ENCODE measurements at regions not wholly inside any gene's neighbourhood (a gene's known extent, or its start where the extent isn't known, plus 50 kb on each side); places are given as distances from the start of the nearest gene placed in this dataset.

DNA sequence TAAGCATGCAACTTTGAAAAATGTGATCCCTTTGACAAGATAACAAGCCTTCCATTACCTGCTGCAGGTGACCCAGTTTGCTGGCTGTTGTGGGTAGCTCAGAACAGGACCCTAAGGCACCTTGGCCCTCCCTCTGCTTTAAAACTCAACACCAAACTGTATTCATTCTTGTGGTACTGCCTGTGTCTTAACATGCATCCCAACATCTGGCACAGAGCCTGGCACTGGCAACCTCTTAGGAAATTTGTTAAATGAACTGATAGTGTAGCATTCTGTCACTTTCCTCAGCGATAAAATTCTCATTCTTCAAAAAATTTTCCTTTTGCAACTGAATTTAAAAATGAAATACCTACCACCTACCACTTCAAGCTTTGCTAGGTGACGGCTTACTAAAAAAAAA, 287.3 kb upstream of the ADAMTS9 start:
- peaks cover 2% of the 10 kb centered on the region for H3K9me3 Mint-ChIP-seq
- CTCF ChIA-PET = no interaction called here
- no peak for ATAC-seq

GRCh38 chr3:64974401-64974800, 286.6 kb upstream of the ADAMTS9 start:
- ChIA-PET CTCF (no interaction called here), POLR2A (no interaction called here)
- no peak overlapping the region for H3K27ac Mint-ChIP-seq
- DNase-seq = no peak
- H3K4me3 Mint-ChIP-seq = no peak overlapping the region
- no peak for ATAC-seq
- H3K36me3 Mint-ChIP-seq (ENCODE audit: low read depth) = no peaks in the 10 kb centered on the region
- H3K27me3 Mint-ChIP-seq = no peaks in the 10 kb centered on the region
- H3K4me1 Mint-ChIP-seq (ENCODE audit: low read depth) = no peaks in the 10 kb centered on the region
- H3K9me3 Mint-ChIP-seq = peaks cover 2% of the 10 kb centered on the region
- TF ChIP-seq, protein P1, sequence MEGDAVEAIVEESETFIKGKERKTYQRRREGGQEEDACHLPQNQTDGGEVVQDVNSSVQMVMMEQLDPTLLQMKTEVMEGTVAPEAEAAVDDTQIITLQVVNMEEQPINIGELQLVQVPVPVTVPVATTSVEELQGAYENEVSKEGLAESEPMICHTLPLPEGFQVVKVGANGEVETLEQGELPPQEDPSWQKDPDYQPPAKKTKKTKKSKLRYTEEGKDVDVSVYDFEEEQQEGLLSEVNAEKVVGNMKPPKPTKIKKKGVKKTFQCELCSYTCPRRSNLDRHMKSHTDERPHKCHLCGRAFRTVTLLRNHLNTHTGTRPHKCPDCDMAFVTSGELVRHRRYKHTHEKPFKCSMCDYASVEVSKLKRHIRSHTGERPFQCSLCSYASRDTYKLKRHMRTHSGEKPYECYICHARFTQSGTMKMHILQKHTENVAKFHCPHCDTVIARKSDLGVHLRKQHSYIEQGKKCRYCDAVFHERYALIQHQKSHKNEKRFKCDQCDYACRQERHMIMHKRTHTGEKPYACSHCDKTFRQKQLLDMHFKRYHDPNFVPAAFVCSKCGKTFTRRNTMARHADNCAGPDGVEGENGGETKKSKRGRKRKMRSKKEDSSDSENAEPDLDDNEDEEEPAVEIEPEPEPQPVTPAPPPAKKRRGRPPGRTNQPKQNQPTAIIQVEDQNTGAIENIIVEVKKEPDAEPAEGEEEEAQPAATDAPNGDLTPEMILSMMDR (IDR thresholded peaks at IDR 0.05) = no peak
- intact Hi-C loops (cut with micrococcal nuclease) = no loop called here

More for the DNA sequence above, 287.3 kb upstream of the ADAMTS9 start:
- Mint-ChIP-seq H3K4me3 (no peak overlapping the region), H3K27me3 (no peaks in the 10 kb centered on the region), H3K4me1 (ENCODE audit: low read depth) (no peaks in the 10 kb centered on the region), H3K27ac (no peak overlapping the region), H3K36me3 (ENCODE audit: low read depth) (no peaks in the 10 kb centered on the region)
- DNase-seq = no peak
- intact Hi-C loops (cut with micrococcal nuclease) = no loop called here
- TF ChIP-seq, protein P1 (IDR thresholded peaks at IDR 0.05) = no peak
- POLR2A ChIA-PET = no interaction called here

DNA sequence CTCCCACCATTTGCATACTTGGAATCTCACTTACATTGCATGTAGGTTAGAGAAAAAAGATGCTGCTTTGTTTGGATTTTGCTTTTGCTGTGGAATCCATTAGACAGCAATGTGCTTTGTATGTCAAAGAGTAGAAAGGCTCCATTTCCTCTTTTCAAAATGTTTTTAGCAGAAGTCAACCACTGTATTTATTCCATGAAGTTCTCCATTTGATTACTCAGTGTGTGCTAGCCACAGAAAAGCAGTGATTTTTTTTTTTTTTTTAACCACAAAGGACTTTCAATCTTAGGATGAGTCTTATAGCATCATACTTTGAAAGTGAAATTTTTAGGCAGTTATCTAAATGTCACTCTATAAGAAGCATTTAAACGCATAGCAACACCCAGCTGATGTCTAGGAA, 285.0 kb upstream of the ADAMTS9 start:
- H3K4me3 Mint-ChIP-seq = no peak overlapping the region
- no peak overlapping the region for H3K27ac Mint-ChIP-seq
- peaks cover 2% of the 10 kb centered on the region for H3K9me3 Mint-ChIP-seq
- ChIA-PET POLR2A (no interaction called here), CTCF (no interaction called here)
- TF ChIP-seq, protein P1 (IDR thresholded peaks at IDR 0.05) = no peak
- DNase-seq = no peak
- ATAC-seq = peak; percentile 39
- H3K36me3 Mint-ChIP-seq (ENCODE audit: low read depth) = no peaks in the 10 kb centered on the region
- no peaks in the 10 kb centered on the region for H3K4me1 Mint-ChIP-seq (ENCODE audit: low read depth)
- intact Hi-C loops (cut with micrococcal nuclease) = no loop called here
- no peaks in the 10 kb centered on the region for H3K27me3 Mint-ChIP-seq

- Mint-ChIP-seq H3K4me1 (ENCODE audit: low read depth) (no peaks in the 10 kb centered on the region), H3K27ac (no peak overlapping the region), H3K4me3 (no peak overlapping the region), H3K9me3 (peaks cover 5% of the 10 kb centered on the region), H3K27me3 (no peaks in the 10 kb centered on the region), H3K36me3 (ENCODE audit: low read depth) (no peaks in the 10 kb centered on the region)
- DNase-seq (no peak), ATAC-seq (no peak)
- intact Hi-C loops (cut with micrococcal nuclease) = no loop called here
- ChIA-PET CTCF (no interaction called here), POLR2A (no interaction called here)
- TF ChIP-seq, protein P1 (IDR thresholded peaks at IDR 0.05) = no peak
Observed at GRCh38 chr3:64971602-64972001, 283.8 kb upstream of the ADAMTS9 start.

DNA sequence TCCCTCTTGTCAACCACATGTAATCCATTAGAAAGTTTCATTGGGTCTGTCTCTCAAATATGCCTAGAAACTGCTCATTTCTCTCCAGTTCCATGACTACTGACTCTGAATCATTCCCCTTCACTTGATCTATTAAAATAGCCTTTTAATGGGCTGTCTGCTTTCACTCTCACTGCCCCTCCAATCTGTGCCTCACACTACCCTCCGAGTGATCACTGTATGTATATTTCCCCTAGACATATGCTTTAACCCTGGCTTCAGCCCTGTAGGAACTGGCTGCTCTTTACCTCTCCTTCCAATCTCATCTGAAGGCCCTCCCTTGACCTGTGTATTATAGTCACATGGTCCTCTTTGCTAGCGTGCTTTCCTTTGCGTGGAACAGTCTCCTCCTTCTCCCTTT, 282.8 kb upstream of the ADAMTS9 start:
- DNase-seq = no peak
- CTCF ChIA-PET = no interaction called here
- TF ChIP-seq, protein P1 (IDR thresholded peaks at IDR 0.05) = no peak
- Mint-ChIP-seq H3K36me3 (ENCODE audit: low read depth) (no peaks in the 10 kb centered on the region), H3K27me3 (no peaks in the 10 kb centered on the region), H3K4me3 (no peak overlapping the region), H3K9me3 (peaks cover 5% of the 10 kb centered on the region), H3K27ac (no peak overlapping the region), H3K4me1 (ENCODE audit: low read depth) (no peaks in the 10 kb centered on the region)
- POLR2A ChIA-PET = no interaction called here
- no peak for ATAC-seq
- intact Hi-C loops (cut with micrococcal nuclease) = no loop called here
